WERI-Rb-1 (cell line): ENCODE measurements at regions not wholly inside any gene's neighbourhood (a gene's known extent, or its start where the extent isn't known, plus 50 kb on each side); places are given as distances from the start of the nearest gene placed in this dataset.

Source experiments
- DNase-seq: peaks from one replicate; pipeline ENCODE4 v3.0.0-alpha.2; 2020
- H3K27ac ChIP-seq: fragments of 250-450 bp; sonication (Bioruptor Pico); 2 replicates; pipeline ENCODE4 v1.5.1; 2020; ENCODE audit warnings: mild to moderate bottlenecking, moderate library complexity
- H3K27me3 ChIP-seq: fragments of 250-450 bp; sonication (Bioruptor Pico); 2 replicates; pipeline ENCODE4 v1.5.1; 2021; ENCODE audit warnings: mild to moderate bottlenecking, low read depth, moderate library complexity; ENCODE audit not compliant: insufficient read depth, severe bottlenecking
- H3K36me3 ChIP-seq: fragments of 250-450 bp; sonication (Bioruptor Pico); 2 replicates; pipeline ENCODE4 v1.5.1; 2020; ENCODE audit warnings: mild to moderate bottlenecking, moderate library complexity
- H3K4me3 ChIP-seq: 2 replicates; pipeline ENCODE4 v1.5.1; 2011; ENCODE audit warnings: low read depth, mild to moderate bottlenecking, control low read depth, low read length
- H3K9me3 ChIP-seq: fragments of 250-450 bp; sonication (Bioruptor Pico); 2 replicates; pipeline ENCODE4 v1.5.1; 2021; ENCODE audit warnings: mild to moderate bottlenecking, moderate library complexity; ENCODE audit not compliant: severe bottlenecking
- CTCF ChIP-seq: IDR thresholded peaks from 2 replicates; pipeline ENCODE4 v1.5.1; 2011; ENCODE audit warnings: low read depth, mild to moderate bottlenecking, control low read depth, inconsistent platforms, low read length

DNA sequence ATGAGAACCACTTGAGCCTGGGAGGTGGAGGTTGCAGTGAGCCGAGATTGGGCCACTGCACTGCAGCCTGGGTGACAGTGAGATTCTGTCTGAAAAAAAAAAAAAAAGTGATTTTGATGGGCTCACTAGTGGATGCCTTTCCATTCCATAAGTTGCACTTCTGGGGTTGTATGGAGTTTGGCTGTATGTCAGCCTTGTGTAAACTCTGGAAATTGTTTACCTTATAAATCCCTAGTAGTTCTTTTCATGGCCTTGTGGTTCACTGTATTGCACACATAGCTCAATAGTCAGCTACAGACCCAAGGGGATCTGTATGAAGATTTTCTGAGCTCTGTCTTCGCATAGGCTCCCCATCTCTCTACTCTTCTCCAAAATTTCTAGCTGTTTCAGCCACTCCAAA is 131.9 kb downstream of the SOX11 start:
- no peak overlapping the region for H3K27ac ChIP-seq
- H3K4me3 ChIP-seq: no peak overlapping the region
- no peak for TF ChIP-seq CTCF

GRCh38 chr2:5825686-5826085 is 133.5 kb downstream of the SOX11 start:
- no peak overlapping the region for H3K27ac ChIP-seq
- DNase-seq: no peak
- H3K4me3 ChIP-seq: no peak overlapping the region
- TF ChIP-seq CTCF: no peak
- H3K36me3 ChIP-seq: no peaks in the 10 kb centered on the region
- H3K27me3 ChIP-seq: no peaks in the 10 kb centered on the region
- peaks cover 13% of the 10 kb centered on the region for H3K9me3 ChIP-seq

More for the DNA sequence above, 131.9 kb downstream of the SOX11 start:
- no peak for DNase-seq
- Histone ChIP-seq H3K36me3 (no peaks in the 10 kb centered on the region), H3K9me3 (peaks cover 13% of the 10 kb centered on the region), H3K27me3 (no peaks in the 10 kb centered on the region)

GRCh38 chr2:5826979-5827655 is 134.9 kb downstream of the SOX11 start:
- H3K4me3 ChIP-seq: no peak overlapping the region
- no peaks in the 10 kb centered on the region for H3K36me3 ChIP-seq
- H3K27me3 ChIP-seq: no peaks in the 10 kb centered on the region
- peaks cover 13% of the 10 kb centered on the region for H3K9me3 ChIP-seq
- DNase-seq: no peak
- TF ChIP-seq CTCF: no peak
- no peak overlapping the region for H3K27ac ChIP-seq

DNA sequence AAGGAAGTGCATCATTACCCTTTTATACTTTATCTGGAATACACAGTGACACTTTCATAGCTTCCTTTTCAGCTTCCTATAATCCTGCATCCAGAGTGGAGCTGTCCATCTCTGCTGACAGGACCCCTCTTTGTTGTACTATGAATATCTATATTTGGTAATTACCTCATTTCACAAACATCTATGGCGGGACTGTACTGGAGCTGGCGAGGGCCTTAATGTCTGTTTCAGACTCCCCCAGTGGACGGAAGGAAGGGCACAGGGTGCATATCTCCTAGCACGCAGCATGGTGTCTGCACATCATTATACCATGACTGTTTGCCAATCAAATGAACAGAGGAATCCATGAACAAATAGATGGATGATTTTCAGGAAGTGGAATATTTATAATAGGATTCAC is 142.3 kb downstream of the SOX11 start:
- no peaks in the 10 kb centered on the region for H3K9me3 ChIP-seq
- H3K4me3 ChIP-seq: no peak overlapping the region
- H3K27ac ChIP-seq: no peak overlapping the region
- no peaks in the 10 kb centered on the region for H3K36me3 ChIP-seq
- no peak for TF ChIP-seq CTCF
- no peak for DNase-seq
- H3K27me3 ChIP-seq: no peaks in the 10 kb centered on the region

DNA sequence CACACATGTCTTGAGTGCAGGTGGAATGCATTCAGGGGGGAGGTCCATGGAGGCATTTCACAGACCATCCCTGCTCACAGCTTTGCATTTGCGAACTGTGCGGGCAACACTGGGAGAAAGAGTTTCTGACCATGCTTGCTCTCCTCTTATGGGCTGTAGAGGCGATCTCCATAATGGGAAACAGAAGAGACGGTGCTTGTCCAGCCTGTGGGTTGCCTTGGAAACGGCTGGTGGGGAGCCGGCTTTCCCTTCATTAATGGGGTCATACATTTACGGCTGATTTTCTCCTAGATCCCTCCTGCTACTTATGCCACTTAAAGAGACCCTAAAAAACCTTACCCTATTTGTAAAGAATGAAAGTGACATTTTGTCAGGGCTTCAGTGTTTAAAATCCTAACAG is 147.4 kb downstream of the SOX11 start:
- no peaks in the 10 kb centered on the region for H3K9me3 ChIP-seq
- no peaks in the 10 kb centered on the region for H3K36me3 ChIP-seq
- H3K4me3 ChIP-seq: no peak overlapping the region
- no peak overlapping the region for H3K27ac ChIP-seq
- no peaks in the 10 kb centered on the region for H3K27me3 ChIP-seq
- TF ChIP-seq CTCF: no peak
- DNase-seq: no peak

GRCh38 chr2:5841126-5841525 is 148.9 kb downstream of the SOX11 start:
- Histone ChIP-seq H3K36me3 (no peaks in the 10 kb centered on the region), H3K27me3 (no peaks in the 10 kb centered on the region), H3K27ac (no peak overlapping the region), H3K9me3 (no peaks in the 10 kb centered on the region), H3K4me3 (no peak overlapping the region)
- TF ChIP-seq CTCF: no peak
- no peak for DNase-seq
